MG63 (cell line): ENCODE measurements at regions not wholly inside any gene's neighbourhood (a gene's known extent, or its start where the extent isn't known, plus 50 kb on each side); places are given as distances from the start of the nearest gene placed in this dataset.

Source experiments
- DNase-seq: peaks from one replicate; pipeline ENCODE4 v3.0.0-alpha.2; 2020
- H3K27me3 ChIP-seq: fragments of 250-450 bp; sonication (Bioruptor Pico); 2 replicates; pipeline ENCODE4 v1.5.1; 2020; ENCODE audit warnings: mild to moderate bottlenecking, moderate library complexity
- H3K36me3 ChIP-seq: fragments of 250-450 bp; sonication (Bioruptor Pico); 2 replicates; pipeline ENCODE4 v1.5.1; 2020; ENCODE audit warnings: mild to moderate bottlenecking, moderate library complexity
- H3K4me3 ChIP-seq: fragments of 250-450 bp; sonication (Bioruptor Pico); 2 replicates; pipeline ENCODE4 v1.5.1; 2020; ENCODE audit warnings: mild to moderate bottlenecking, moderate library complexity
- H3K9me3 ChIP-seq: fragments of 250-450 bp; sonication (Bioruptor Pico); 2 replicates; pipeline ENCODE4 v1.5.1; 2020; ENCODE audit warnings: mild to moderate bottlenecking, moderate library complexity

DNA sequence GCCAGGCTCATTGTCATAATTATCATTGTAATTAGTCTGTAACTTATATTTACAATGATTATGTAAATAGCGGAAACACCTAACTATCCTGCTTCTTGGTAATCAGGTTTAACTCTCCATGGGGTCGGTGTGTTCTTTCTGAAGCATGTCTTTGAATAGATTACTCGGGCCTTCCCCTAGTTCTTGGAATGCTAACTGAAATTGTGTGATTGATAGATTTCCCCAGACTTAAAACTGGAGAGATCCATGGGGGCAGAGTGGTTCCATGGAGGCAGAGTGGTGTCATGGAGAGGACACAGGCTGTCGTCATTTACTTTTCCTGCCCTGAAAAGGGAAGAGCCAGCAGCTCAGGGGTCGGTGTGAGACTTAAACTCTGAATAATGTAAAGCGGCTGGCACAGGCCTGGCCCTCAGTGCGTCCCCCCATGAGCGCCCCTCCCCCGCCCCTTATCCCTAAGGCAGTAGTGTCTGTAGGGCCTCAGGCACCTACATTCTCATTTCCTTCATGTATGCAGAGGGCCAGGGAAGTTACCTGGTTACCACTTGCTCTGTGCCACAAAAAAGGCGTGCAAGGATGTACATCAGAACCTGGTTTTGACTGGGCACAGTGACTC, 225.1 kb downstream of the TM9SF2 start:
- H3K27me3 ChIP-seq = no peaks in the 10 kb centered on the region
- no peaks in the 10 kb centered on the region for H3K9me3 ChIP-seq
- H3K4me3 ChIP-seq = no peak overlapping the region
- DNase-seq = no peak
- no peaks in the 10 kb centered on the region for H3K36me3 ChIP-seq

- Histone ChIP-seq H3K4me3 (no peak overlapping the region), H3K9me3 (no peaks in the 10 kb centered on the region), H3K36me3 (no peaks in the 10 kb centered on the region), H3K27me3 (no peaks in the 10 kb centered on the region)
- no peak for DNase-seq
These were observed 224.4 kb downstream of the TM9SF2 start for GRCh38 chr13:99725644-99726043.

DNA sequence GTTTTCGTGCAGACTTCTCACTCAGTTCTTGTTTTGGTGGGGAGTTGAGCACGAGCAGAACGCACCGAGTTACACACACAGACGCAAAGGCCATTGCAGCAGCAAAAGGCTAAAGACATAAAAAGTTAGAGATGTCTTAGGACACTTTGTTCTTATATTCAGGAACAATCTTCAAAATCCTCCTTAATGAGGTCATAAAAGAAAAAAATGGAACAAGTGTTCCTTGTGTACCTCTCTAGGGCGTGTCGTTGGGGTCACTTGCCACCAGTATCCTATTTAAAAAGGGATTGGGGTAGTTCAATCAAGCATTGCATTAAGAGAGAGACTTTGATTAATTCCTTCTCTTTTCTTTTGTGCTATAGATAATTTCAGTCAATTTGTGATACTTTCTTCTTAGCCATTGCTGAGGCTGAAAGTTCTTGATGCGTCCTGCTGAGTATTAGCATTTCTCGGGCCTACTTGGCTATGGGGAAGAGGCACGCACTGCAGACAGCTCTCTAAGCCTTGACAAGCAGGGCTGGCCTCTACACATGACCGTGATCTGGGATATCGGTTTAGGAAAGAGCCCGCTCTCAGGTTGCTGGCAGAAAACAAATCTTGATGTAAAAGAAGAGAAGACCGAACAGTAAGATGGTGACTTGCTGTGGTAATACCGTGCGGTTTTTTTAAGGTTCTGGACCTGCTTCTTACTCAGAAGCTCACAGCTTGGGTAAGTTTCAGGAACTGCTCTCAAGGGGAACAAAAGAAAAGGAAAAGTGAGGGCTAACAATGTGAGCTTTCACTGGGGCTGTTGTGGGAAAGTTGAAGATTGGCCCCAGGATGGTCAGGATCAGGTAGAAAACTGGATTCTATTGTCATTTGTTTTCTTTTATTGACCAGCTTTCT, 223.6 kb downstream of the TM9SF2 start:
- no peaks in the 10 kb centered on the region for H3K27me3 ChIP-seq
- no peak overlapping the region for H3K4me3 ChIP-seq
- H3K36me3 ChIP-seq = no peaks in the 10 kb centered on the region
- no peak for DNase-seq
- H3K9me3 ChIP-seq = no peaks in the 10 kb centered on the region

- Histone ChIP-seq H3K27me3 (no peaks in the 10 kb centered on the region), H3K4me3 (no peak overlapping the region), H3K9me3 (no peaks in the 10 kb centered on the region), H3K36me3 (no peaks in the 10 kb centered on the region)
- DNase-seq = no peak
These were observed 222.6 kb downstream of the TM9SF2 start for GRCh38 chr13:99723878-99724277.

DNA sequence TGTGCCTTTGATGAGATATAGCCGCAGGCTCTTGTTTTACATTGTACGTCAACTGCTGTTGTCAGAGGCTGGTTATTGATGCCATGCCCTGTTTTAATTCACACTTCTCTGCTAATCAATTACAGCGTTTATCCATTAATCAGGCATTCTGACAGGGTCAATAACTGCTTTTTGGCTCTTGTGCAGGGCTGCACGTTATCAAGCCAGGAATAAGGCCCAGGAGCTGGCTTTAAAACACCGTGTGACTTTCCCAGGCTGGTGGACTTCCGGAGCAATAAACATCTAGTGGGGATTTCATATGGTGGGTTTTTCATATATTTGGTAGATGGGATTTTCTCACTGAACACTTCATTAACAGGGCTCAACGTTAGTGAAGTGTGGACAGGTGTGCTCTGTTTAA, 221.7 kb downstream of the TM9SF2 start:
- Histone ChIP-seq H3K4me3 (no peak overlapping the region), H3K9me3 (no peaks in the 10 kb centered on the region), H3K36me3 (no peaks in the 10 kb centered on the region), H3K27me3 (no peaks in the 10 kb centered on the region)
- no peak for DNase-seq

DNA sequence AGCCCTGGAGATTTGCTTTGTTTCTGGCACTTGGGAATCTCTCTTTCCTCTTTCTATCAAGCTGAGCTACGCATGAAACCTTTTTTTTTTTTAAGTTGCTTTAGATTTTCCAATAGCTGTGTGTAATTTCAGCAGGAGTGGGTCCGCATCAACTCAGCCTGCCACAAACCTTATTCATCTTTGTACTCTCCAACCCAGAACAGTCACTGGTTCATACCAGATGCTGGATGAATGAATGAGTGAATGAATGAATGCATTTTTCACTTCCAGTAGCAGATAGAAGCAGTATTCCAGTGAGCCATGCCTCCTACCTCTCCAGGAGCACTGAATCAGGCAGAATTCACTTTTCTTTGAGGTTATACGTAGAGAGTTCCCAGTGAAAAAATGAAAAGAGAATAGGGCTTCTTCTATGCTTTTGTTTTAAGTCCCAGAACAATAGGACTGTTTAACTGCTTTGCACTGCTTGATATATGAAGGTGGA, 221.1 kb downstream of the TM9SF2 start:
- no peak for DNase-seq
- H3K9me3 ChIP-seq = no peaks in the 10 kb centered on the region
- no peaks in the 10 kb centered on the region for H3K27me3 ChIP-seq
- H3K4me3 ChIP-seq = no peak overlapping the region
- H3K36me3 ChIP-seq = no peaks in the 10 kb centered on the region

DNA sequence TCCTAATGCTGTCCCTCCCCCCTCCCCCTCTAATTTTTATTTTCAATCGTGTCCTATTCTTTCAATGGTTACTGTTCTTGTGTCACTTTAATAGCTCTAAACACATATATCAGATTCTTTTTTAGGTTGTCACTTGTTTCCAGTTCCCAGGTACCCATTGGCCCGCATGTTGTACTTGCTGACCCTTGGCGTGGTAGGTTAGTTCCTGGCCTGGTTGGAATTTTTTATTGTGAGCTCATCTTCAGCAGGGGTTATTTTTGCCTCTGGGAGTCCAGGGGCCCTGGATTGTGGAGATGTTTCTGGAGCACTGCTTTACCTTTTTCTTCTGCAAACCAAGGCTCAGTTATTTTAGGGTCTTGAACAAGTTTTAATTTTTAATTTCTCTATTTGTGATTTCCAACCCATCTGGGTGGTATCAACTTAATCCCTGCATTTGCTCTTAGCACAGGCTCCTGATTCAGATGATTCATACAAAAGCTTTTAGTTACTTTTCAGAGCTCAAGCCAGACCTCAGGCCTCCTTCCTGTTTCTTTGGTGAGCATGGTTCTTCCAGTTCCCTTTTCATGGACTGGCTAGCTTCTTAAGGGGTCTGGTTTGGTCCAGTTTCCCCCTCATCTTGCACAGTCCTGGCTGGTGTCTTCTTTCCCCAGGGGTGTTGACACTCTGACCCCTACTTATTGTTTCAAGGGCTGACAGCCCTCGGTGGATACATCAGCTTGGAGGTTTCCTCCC, 220.5 kb downstream of the TM9SF2 start:
- H3K27me3 ChIP-seq = no peaks in the 10 kb centered on the region
- no peak for DNase-seq
- H3K9me3 ChIP-seq = no peaks in the 10 kb centered on the region
- H3K4me3 ChIP-seq = no peak overlapping the region
- no peaks in the 10 kb centered on the region for H3K36me3 ChIP-seq

DNA sequence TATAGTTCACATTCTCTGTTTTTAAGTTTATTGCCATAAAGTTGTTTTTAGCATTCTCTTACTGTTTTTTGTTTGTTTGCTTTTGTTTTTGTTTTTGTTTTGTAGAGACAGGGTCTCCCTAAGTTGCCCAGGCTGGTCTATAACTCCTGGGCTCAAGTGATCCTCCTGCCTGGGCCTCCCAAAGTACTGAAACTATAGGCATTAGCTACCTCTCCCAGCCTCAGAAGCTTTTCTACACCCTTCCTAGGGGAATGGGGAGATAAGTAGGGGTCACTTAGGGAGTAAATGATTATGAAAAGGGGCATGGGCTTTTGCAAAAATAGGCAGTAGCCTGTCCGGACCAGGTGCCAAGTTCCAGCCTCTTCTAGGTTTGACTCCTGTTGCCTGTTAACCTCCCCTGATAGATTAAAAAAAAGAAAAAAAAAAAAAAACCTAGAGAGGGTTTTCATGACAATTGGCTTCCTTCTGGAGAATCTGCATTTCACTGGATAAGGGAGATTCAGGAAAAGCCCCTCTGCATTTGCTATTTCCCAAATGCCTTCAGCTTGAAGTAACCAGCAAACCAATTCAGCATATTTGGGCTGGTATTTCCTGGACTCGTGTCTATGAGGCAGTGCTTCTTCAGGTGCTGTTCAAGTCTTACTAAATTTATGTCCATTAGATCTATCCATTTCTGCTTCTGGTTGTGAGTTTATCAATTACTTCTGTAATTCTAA, 216.8 kb downstream of the TM9SF2 start:
- no peaks in the 10 kb centered on the region for H3K9me3 ChIP-seq
- no peaks in the 10 kb centered on the region for H3K27me3 ChIP-seq
- DNase-seq = no peak
- no peaks in the 10 kb centered on the region for H3K36me3 ChIP-seq
- H3K4me3 ChIP-seq = no peak overlapping the region

DNA sequence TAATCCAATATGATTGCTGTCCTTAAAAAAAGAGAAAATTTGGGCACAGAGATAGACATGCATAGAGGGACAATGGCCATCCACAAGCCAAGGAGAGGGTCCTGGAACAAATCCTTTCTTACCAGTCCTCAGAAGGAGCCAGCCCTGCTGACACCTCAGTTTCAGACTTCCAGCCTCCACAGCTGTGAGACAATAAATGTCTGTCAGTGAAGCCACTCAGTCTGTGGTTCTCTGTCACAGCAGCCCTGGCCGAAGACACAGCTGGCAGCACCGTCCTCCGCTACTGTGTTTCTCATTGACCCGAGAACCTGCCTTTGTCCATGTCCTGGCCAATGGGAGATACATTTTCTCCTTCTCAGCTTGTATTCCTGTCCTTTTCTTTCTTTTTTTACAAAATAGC, 207.9 kb downstream of the TM9SF2 start:
- no peak for DNase-seq
- no peak overlapping the region for H3K4me3 ChIP-seq
- no peaks in the 10 kb centered on the region for H3K9me3 ChIP-seq
- H3K27me3 ChIP-seq = no peaks in the 10 kb centered on the region
- H3K36me3 ChIP-seq = no peaks in the 10 kb centered on the region

DNA sequence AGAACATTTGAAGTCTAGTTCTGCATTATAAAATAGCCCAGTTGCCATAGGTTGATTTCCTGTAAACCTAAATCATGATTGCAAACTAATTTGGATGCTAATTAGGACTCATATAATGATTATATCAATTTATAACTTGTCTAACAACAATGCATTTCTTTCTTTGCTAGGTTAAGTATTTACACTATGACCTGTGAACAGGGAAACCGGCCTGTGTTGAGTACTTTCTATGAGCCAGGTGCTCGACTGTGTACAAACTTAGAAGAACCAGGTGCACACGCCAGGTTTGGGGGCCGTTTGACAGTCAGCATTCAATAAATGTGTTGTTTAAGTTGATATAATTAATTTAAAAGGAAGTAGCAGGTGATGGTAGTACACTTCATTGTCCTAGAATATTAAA, 203.1 kb downstream of the TM9SF2 start:
- DNase-seq = no peak
- Histone ChIP-seq H3K36me3 (no peaks in the 10 kb centered on the region), H3K4me3 (no peak overlapping the region), H3K9me3 (no peaks in the 10 kb centered on the region), H3K27me3 (no peaks in the 10 kb centered on the region)

- no peaks in the 10 kb centered on the region for H3K9me3 ChIP-seq
- H3K27me3 ChIP-seq = no peaks in the 10 kb centered on the region
- no peak overlapping the region for H3K4me3 ChIP-seq
- H3K36me3 ChIP-seq = no peaks in the 10 kb centered on the region
- DNase-seq = no peak
These were observed 202.6 kb downstream of the TM9SF2 start for GRCh38 chr13:99703908-99704307.

GRCh38 chr13:99702687-99703319, 201.5 kb downstream of the TM9SF2 start:
- DNase-seq = no peak
- no peaks in the 10 kb centered on the region for H3K9me3 ChIP-seq
- no peak overlapping the region for H3K4me3 ChIP-seq
- H3K36me3 ChIP-seq = no peaks in the 10 kb centered on the region
- no peaks in the 10 kb centered on the region for H3K27me3 ChIP-seq

DNA sequence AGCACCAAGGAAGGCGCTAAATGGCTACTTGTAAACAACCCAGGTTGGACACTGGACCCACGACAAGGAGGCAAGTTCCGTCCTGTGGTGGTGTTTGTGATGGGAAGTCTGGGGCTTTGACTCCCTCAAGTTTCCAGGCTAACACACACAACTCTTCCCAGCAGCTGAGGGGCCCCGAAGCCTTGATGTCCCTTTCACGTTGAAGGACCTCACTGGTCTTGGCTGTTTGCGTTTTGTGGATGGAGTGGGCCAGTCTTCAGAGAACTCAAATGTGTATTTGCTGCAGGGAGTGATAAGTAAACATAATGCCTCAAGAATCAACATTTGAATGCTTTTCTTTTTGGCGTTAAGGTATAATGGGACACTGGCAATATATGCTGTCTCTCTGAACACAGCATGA, 199.2 kb downstream of the TM9SF2 start:
- DNase-seq = no peak
- H3K4me3 ChIP-seq = no peak overlapping the region
- H3K9me3 ChIP-seq = no peaks in the 10 kb centered on the region
- H3K36me3 ChIP-seq = no peaks in the 10 kb centered on the region
- no peaks in the 10 kb centered on the region for H3K27me3 ChIP-seq

GRCh38 chr13:99698816-99699099, 197.5 kb downstream of the TM9SF2 start:
- Histone ChIP-seq H3K27me3 (no peaks in the 10 kb centered on the region), H3K4me3 (no peak overlapping the region), H3K9me3 (no peaks in the 10 kb centered on the region), H3K36me3 (no peaks in the 10 kb centered on the region)
- no peak for DNase-seq

DNA sequence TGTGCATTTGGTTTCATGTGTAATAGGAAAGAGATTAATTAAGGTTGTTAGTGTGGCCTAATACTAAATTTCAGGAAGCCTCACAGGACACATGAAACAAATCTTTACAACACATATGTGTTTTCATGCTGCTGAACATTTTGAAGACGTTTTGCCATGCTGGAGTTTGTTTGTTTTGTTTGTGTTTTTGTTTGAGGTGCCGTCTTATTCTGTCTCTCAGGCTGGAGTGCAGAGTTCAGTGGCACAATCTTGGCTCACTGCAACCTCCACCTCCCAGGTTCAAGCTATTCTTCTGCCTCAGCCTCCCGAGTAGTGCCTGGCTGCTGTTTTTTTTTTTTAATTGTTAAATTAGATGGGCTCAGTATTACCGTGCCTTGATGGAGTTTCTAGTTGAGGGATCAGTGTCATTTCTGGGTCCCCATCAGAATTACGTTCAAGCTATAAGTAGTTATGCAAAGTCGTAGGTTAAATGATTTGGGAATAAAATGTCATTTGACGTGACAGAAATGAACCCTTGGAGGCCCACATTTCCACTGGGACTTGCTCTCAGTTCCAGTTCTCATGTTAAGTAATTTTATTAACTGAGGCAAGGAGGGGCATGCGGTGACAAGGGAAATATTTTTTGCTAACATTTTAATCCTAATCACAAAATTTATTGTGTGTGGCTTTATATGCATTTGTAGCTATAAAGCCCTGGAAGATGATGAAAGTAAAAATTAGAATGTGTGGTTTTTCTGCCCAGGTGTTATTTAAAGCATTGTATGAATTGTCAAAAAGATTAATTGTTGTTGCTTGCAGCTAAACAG, 196.9 kb downstream of the TM9SF2 start:
- H3K4me3 ChIP-seq = no peak overlapping the region
- no peaks in the 10 kb centered on the region for H3K27me3 ChIP-seq
- DNase-seq = no peak
- no peaks in the 10 kb centered on the region for H3K9me3 ChIP-seq
- no peaks in the 10 kb centered on the region for H3K36me3 ChIP-seq

- H3K9me3 ChIP-seq = no peaks in the 10 kb centered on the region
- no peak for DNase-seq
- no peaks in the 10 kb centered on the region for H3K27me3 ChIP-seq
- H3K4me3 ChIP-seq = no peak overlapping the region
- no peaks in the 10 kb centered on the region for H3K36me3 ChIP-seq
These were observed 194.6 kb downstream of the TM9SF2 start for GRCh38 chr13:99695857-99696256.
